ENCODE measurements at regions not wholly inside any gene's neighbourhood (a gene's known extent, or its start where the extent isn't known, plus 50 kb on each side); places are given as distances from the start of the nearest gene placed in this dataset.

DNA sequence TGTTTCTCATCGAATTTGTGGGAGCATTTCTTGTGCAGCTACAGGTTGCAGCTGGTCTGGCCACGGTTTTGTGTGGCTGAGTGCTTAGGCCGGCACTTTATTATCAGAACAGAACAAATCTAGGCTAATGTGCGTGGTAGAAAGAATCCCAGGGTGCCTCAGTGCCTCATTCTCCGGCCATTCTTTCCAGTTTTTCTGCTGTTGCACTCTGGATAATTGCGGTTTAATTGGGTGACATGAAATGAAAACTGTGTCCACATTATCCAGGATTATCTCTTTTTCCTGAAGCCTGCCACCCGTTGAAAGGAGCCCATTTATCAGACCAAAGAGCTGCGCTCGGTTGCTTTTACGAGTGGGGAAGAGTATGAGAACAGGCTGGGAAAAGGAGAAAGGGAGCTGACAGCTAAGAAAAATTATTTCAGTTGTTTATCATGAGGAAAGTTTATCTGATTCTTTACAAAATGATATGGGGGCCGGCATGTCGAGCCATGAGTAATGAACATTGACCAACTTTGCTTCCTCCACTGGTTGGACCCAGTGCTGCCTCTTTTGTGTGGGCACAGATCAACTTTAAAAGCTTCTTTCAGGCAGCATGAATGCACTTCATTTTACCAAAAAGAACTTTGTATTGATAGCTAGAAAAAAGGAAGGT lies 117.0 kb upstream of the SOX21 start:
- Histone ChIP-seq H3K9me3 (no peaks in the 10 kb centered on the region), H3K4me1 (peaks cover 0 to 6% (median 0%) of the 10 kb centered on the region in 4 donors), H3K27ac (no peak overlapping the region), H3K36me3 (no peaks in the 10 kb centered on the region), H3K27me3 (no peaks in the 10 kb centered on the region), H3K4me3 (no peak overlapping the region)
- intact Hi-C loops (cut with DNase I): no loop called here
- 76 to 80% methylated on average over 12 of the region's 12 CpGs for WGBS, 2 donors
- DNase-seq: no peak
- TF ChIP-seq POLR2A (IDR thresholded peaks at IDR 0.05): no peak
- no peak for TF ChIP-seq EP300 (IDR thresholded peaks at IDR 0.05)
- TF ChIP-seq POLR2AphosphoS5 (IDR thresholded peaks at IDR 0.05): no peak
- TF ChIP-seq, protein P1, sequence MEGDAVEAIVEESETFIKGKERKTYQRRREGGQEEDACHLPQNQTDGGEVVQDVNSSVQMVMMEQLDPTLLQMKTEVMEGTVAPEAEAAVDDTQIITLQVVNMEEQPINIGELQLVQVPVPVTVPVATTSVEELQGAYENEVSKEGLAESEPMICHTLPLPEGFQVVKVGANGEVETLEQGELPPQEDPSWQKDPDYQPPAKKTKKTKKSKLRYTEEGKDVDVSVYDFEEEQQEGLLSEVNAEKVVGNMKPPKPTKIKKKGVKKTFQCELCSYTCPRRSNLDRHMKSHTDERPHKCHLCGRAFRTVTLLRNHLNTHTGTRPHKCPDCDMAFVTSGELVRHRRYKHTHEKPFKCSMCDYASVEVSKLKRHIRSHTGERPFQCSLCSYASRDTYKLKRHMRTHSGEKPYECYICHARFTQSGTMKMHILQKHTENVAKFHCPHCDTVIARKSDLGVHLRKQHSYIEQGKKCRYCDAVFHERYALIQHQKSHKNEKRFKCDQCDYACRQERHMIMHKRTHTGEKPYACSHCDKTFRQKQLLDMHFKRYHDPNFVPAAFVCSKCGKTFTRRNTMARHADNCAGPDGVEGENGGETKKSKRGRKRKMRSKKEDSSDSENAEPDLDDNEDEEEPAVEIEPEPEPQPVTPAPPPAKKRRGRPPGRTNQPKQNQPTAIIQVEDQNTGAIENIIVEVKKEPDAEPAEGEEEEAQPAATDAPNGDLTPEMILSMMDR (IDR thresholded peaks at IDR 0.05): no peak

DNA sequence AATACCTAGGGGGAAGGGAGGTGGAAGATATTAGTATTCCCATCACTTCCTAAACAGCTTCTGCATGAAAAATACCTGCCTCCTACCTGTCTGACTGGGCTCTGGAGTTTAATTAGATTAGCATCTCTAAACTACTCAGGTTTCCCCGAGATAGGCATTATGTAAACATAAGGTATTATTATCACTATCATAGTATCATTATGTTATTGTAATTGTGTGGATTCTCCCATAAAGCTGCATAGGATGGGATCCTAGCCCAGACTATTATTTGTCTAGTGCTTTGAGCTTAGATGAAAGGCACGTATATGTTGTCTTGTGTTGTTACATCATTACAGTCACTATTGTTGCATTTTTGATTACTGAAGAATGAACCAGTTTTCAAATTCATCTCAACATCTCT lies 115.2 kb upstream of the SOX21 start:
- Histone ChIP-seq H3K4me1 (peaks cover 0 to 6% (median 0%) of the 10 kb centered on the region in 4 donors), H3K36me3 (no peaks in the 10 kb centered on the region), H3K27ac (no peak overlapping the region), H3K27me3 (no peaks in the 10 kb centered on the region), H3K4me3 (no peak overlapping the region), H3K9me3 (no peaks in the 10 kb centered on the region)
- TF ChIP-seq POLR2A (IDR thresholded peaks at IDR 0.05) (no peak), POLR2AphosphoS5 (IDR thresholded peaks at IDR 0.05) (no peak), EP300 (IDR thresholded peaks at IDR 0.05) (no peak)
- TF ChIP-seq, protein P1 (IDR thresholded peaks at IDR 0.05): no peak
- 14 to 61% methylated on average over 2 of the region's 2 CpGs for WGBS, 2 donors
- intact Hi-C loops (cut with DNase I): no loop called here
- DNase-seq: no peak

DNA sequence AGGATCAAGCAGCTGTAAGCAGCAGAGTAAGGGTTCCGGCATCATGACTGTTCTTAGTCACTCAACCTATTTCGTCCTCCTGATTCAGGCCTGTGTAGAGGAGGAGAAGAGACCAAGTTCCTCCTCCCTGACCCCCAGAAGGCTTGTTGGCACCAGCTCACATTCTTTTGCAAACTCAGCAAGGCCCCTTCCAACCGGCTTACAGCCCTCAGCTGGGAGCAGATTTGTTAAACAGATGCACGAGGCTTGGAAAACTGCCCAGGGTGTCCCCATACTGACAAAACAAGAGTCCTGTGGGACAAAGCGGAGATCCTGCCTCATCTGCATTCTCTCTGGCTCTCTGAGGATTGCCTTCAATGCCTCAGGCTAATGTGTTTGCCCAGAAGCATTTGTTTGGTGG lies 113.2 kb upstream of the SOX21 start:
- intact Hi-C loops (cut with DNase I): no loop called here
- H3K4me3 ChIP-seq: no peak overlapping the region
- H3K27ac ChIP-seq: no peak overlapping the region
- H3K27me3 ChIP-seq: no peaks in the 10 kb centered on the region
- TF ChIP-seq POLR2AphosphoS5 (IDR thresholded peaks at IDR 0.05): no peak
- no peak for TF ChIP-seq EP300 (IDR thresholded peaks at IDR 0.05)
- TF ChIP-seq POLR2A (IDR thresholded peaks at IDR 0.05): no peak
- TF ChIP-seq, protein P1 (IDR thresholded peaks at IDR 0.05): no peak
- H3K9me3 ChIP-seq: no peaks in the 10 kb centered on the region
- no peaks in the 10 kb centered on the region for H3K36me3 ChIP-seq
- peaks cover 0 to 6% (median 0%) of the 10 kb centered on the region in 4 donors for H3K4me1 ChIP-seq
- WGBS, 2 donors: 39 to 58% methylated on average over 5 of the region's 5 CpGs
- DNase-seq: peak; percentile 90

DNA sequence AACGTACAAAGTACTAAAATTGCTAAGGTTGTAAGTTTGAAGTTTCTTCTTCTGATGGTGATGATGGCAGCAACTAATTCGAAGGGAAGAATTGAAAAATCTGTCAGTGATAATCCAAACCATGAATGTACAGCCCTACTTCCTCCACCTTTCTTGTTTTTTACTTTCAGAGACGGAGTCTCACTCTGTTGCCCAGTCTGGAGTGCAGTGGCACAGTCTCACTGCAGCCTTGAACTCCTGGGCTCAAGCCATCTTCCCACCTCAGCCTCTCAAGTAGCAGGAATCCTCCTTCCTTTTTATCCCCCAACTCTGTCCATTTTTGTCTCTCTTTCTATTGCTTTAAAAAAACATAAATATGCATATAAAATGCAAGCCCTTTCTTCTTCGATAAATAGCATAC lies 112.3 kb upstream of the SOX21 start:
- no peaks in the 10 kb centered on the region for H3K27me3 ChIP-seq
- H3K4me3 ChIP-seq: no peak overlapping the region
- H3K27ac ChIP-seq: no peak overlapping the region
- WGBS, 2 donors: 74 to 85% methylated on average over 4 of the region's 4 CpGs
- no peaks in the 10 kb centered on the region for H3K36me3 ChIP-seq
- H3K9me3 ChIP-seq: no peaks in the 10 kb centered on the region
- TF ChIP-seq, protein P1 (IDR thresholded peaks at IDR 0.05): no peak
- peaks cover 0 to 6% (median 0%) of the 10 kb centered on the region in 4 donors for H3K4me1 ChIP-seq
- intact Hi-C loops (cut with DNase I): no loop called here
- no peak for DNase-seq

DNA sequence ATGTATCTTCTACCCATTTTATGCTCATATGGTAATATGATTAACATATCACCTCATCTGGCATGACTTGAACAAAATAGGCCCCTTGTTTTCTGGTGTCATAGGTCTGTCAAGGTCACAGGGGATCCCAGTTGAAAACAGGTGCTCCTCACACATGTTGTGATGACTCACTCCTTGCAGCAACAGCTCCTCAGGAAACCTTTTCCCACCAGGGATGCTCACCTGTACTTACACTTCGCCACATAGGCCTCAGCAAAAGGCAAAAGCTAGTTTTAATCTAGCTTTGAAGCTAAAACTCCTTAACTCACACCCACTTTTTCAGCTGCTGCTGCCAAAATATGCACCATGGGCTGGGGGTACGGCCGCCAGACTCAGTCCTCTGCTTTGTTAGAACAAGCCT lies 110.0 kb upstream of the SOX21 start:
- no peak overlapping the region for H3K4me3 ChIP-seq
- H3K27ac ChIP-seq: no peak overlapping the region
- DNase-seq: no peak
- no peaks in the 10 kb centered on the region for H3K9me3 ChIP-seq
- WGBS, 2 donors: 68 to 85% methylated on average over 3 of the region's 3 CpGs
- H3K4me1 ChIP-seq: peaks cover 0 to 6% (median 0%) of the 10 kb centered on the region in 4 donors
- no peaks in the 10 kb centered on the region for H3K36me3 ChIP-seq
- intact Hi-C loops (cut with DNase I): no loop called here
- TF ChIP-seq, protein P1 (IDR thresholded peaks at IDR 0.05): no peak
- TF ChIP-seq EP300 (IDR thresholded peaks at IDR 0.05) (no peak), POLR2A (IDR thresholded peaks at IDR 0.05) (no peak)
- H3K27me3 ChIP-seq: no peaks in the 10 kb centered on the region

Data from sigmoid colon (tissue), 6 donors.